ENCODE measurements at regions not wholly inside any gene's neighbourhood (a gene's known extent, or its start where the extent isn't known, plus 50 kb on each side); places are given as distances from the start of the nearest gene placed in this dataset.
"Not testable (repeated sequence)": the region's sequence is repeated elsewhere in the genome, so short reads cannot be mapped to it uniquely, and the experiment has no call there.

GRCh38 chr2:39571111-39571731, 94.5 kb upstream of the TMEM178A start:
- TF ChIP-seq CTCF (IDR thresholded peaks at IDR 0.05; ENCODE audit: control insufficient read depth, insufficient read depth, low read depth, low read length, missing control alignments), result no peak
- no peak overlapping the region for H3K4me3 ChIP-seq (ENCODE audit: control insufficient read depth, low read depth, low read length)
- DNase-seq (ENCODE audit: low read depth), result no peak

GRCh38 chr2:39573276-39573675, 92.4 kb upstream of the TMEM178A start:
- DNase-seq (ENCODE audit: low read depth), result no peak
- no peak for TF ChIP-seq CTCF (IDR thresholded peaks at IDR 0.05; ENCODE audit: control insufficient read depth, insufficient read depth, low read depth, low read length, missing control alignments)
- no peak overlapping the region for H3K4me3 ChIP-seq (ENCODE audit: control insufficient read depth, low read depth, low read length)

GRCh38 chr2:39581866-39582265, 83.9 kb upstream of the TMEM178A start:
- DNase-seq (ENCODE audit: low read depth), result no peak
- TF ChIP-seq CTCF (IDR thresholded peaks at IDR 0.05; ENCODE audit: control insufficient read depth, insufficient read depth, low read depth, low read length, missing control alignments), result no peak
- H3K4me3 ChIP-seq (ENCODE audit: control insufficient read depth, low read depth, low read length), result no peak overlapping the region

GRCh38 chr2:39583213-39583612, 82.5 kb upstream of the TMEM178A start:
- H3K4me3 ChIP-seq (ENCODE audit: control insufficient read depth, low read depth, low read length), result no peak overlapping the region
- DNase-seq (ENCODE audit: low read depth), result no peak
- no peak for TF ChIP-seq CTCF (IDR thresholded peaks at IDR 0.05; ENCODE audit: control insufficient read depth, insufficient read depth, low read depth, low read length, missing control alignments)

GRCh38 chr2:39583781-39584180, 81.9 kb upstream of the TMEM178A start:
- no peak for TF ChIP-seq CTCF (IDR thresholded peaks at IDR 0.05; ENCODE audit: control insufficient read depth, insufficient read depth, low read depth, low read length, missing control alignments)
- H3K4me3 ChIP-seq (ENCODE audit: control insufficient read depth, low read depth, low read length), result no peak overlapping the region
- DNase-seq (ENCODE audit: low read depth), result no peak

GRCh38 chr2:39584283-39584965, 81.3 kb upstream of the TMEM178A start:
- H3K4me3 ChIP-seq (ENCODE audit: control insufficient read depth, low read depth, low read length), result no peak overlapping the region
- TF ChIP-seq CTCF (IDR thresholded peaks at IDR 0.05; ENCODE audit: control insufficient read depth, insufficient read depth, low read depth, low read length, missing control alignments), result no peak
- peak; percentile 32 for DNase-seq (ENCODE audit: low read depth)

- not testable (repeated sequence) for H3K4me3 ChIP-seq (ENCODE audit: control insufficient read depth, low read depth, low read length); DNase-seq (ENCODE audit: low read depth)
Observed at GRCh38 chr2:39585531-39585930, 80.2 kb upstream of the TMEM178A start.

All from AG09309 (cell line).